GM23338 (cell line): ENCODE measurements at regions not wholly inside any gene's neighbourhood (a gene's known extent, or its start where the extent isn't known, plus 50 kb on each side); places are given as distances from the start of the nearest gene placed in this dataset.

Experiments used
- ATAC-seq: fragments of 200-7000 bp; cut with Tn5 transposase; 3 replicates; pipeline ENCODE4 v1.9.1; 2020
- DNase-seq: peaks from one replicate; pipeline ENCODE4 v3.0.0-alpha.2; 2015; ENCODE audit warnings: low spot score
- H2AFZ ChIP-seq: fragments of 200-600 bp; sonication (generic); 2 replicates; pipeline ENCODE4 v1.8.0; 2016; ENCODE audit warnings: antibody characterized with exemption, mild to moderate bottlenecking, moderate library complexity
- H3F3A ChIP-seq: fragments of 200-600 bp; sonication (generic); replicated peaks from 2 replicates; pipeline ENCODE4 v1.8.0; 2017; ENCODE audit warnings: antibody characterized with exemption, mixed run types, low read depth
- H3K27ac ChIP-seq: fragments of 200-600 bp; sonication (generic); 2 replicates; pipeline ENCODE4 v1.6.1; 2016; ENCODE audit warnings: low read depth
- H3K27me3 ChIP-seq: fragments of 200-600 bp; sonication (generic); 2 replicates; pipeline ENCODE4 v1.8.0; 2016; ENCODE audit warnings: mild to moderate bottlenecking, mixed run types, moderate library complexity; ENCODE audit not compliant: insufficient read depth
- H3K36me3 ChIP-seq: fragments of 200-600 bp; sonication (generic); 2 replicates; pipeline ENCODE4 v1.8.0; 2016; ENCODE audit warnings: mild to moderate bottlenecking; ENCODE audit not compliant: insufficient read depth
- H3K4me1 ChIP-seq: fragments of 200-600 bp; sonication (generic); 2 replicates; pipeline ENCODE4 v1.8.0; 2016; ENCODE audit warnings: mild to moderate bottlenecking, moderate library complexity; ENCODE audit not compliant: insufficient read depth
- H3K4me2 ChIP-seq: fragments of 200-600 bp; sonication (generic); 2 replicates; pipeline ENCODE4 v1.7.1; 2017; ENCODE audit warnings: mixed run types
- H3K4me3 ChIP-seq: fragments of 200-600 bp; sonication (generic); 2 replicates; pipeline ENCODE4 v1.6.1; 2016; ENCODE audit warnings: mixed run types
- H3K79me2 ChIP-seq: fragments of 200-600 bp; sonication (generic); replicated peaks from 2 replicates; pipeline ENCODE4 v1.8.0; 2017; ENCODE audit warnings: mild to moderate bottlenecking; ENCODE audit not compliant: insufficient read depth
- H3K9me2 ChIP-seq: fragments of 200-600 bp; sonication (generic); 2 replicates; pipeline ENCODE4 v1.8.0; 2017; ENCODE audit not compliant: insufficient read depth
- H4K20me1 ChIP-seq: fragments of 200-600 bp; sonication (generic); replicated peaks from 2 replicates; pipeline ENCODE4 v1.8.0; 2017; ENCODE audit warnings: mild to moderate bottlenecking; ENCODE audit not compliant: insufficient read depth
- H3K27ac Mint-ChIP-seq: 2 replicates; pipeline ENCODE4 v1.8.0; 2020; ENCODE audit warnings: inconsistent platforms, mild to moderate bottlenecking, moderate library complexity, mixed read lengths
- H3K27me3 Mint-ChIP-seq: 3 replicates; pipeline ENCODE4 v1.8.0; 2022; ENCODE audit warnings: low read depth, mild to moderate bottlenecking, moderate library complexity, mixed read lengths, inconsistent platforms; ENCODE audit not compliant: insufficient read depth, poor library complexity
- H3K36me3 Mint-ChIP-seq: 3 replicates; pipeline ENCODE4 v1.8.0; 2021; ENCODE audit warnings: low read depth, mild to moderate bottlenecking, inconsistent platforms, moderate library complexity, mixed read lengths
- H3K4me1 Mint-ChIP-seq: 3 replicates; pipeline ENCODE4 v1.8.0; 2020; ENCODE audit warnings: mild to moderate bottlenecking, inconsistent platforms, mixed read lengths
- H3K4me3 Mint-ChIP-seq: 3 replicates; pipeline ENCODE4 v1.8.0; 2021; ENCODE audit warnings: moderate library complexity, mild to moderate bottlenecking, inconsistent platforms, mixed read lengths
- H3K9me3 Mint-ChIP-seq: 3 replicates; pipeline ENCODE4 v1.8.0; 2020; ENCODE audit warnings: moderate library complexity, mild to moderate bottlenecking, inconsistent platforms, mixed read lengths
- CREB1 ChIP-seq: fragments of 250-450 bp; sonication (Bioruptor Pico); IDR thresholded peaks from 2 replicates; pipeline ENCODE4 v1.5.0; 2020; ENCODE audit warnings: low read depth, mild to moderate bottlenecking, moderate library complexity
- CTCF ChIP-seq, 2 experiments: fragments of 200-600 bp in 1 of 2; sonication (generic) in 1 of 2; conservative IDR thresholded peaks; 2 replicates each; pipeline versions ENCODE4 v1.5.1 to v1.6.1; 2016 to 2017; ENCODE audit warnings: antibody characterized with exemption in 2 of 2, low read depth in 2 of 2, mild to moderate bottlenecking in 2 of 2, moderate library complexity in 1 of 2
- NANOG ChIP-seq: IDR thresholded peaks from 2 replicates; pipeline ENCODE4 v1.6.1; 2016; ENCODE audit warnings: antibody characterized with exemption, borderline replicate concordance
- POLR2AphosphoS5 ChIP-seq: IDR thresholded peaks from 2 replicates; pipeline ENCODE4 v1.6.1; 2016; ENCODE audit warnings: antibody characterized with exemption, low read depth
- STAT1 ChIP-seq: IDR thresholded peaks from one replicate; pipeline ENCODE4 v1.6.1; 2016; ENCODE audit warnings: antibody characterized with exemption; ENCODE audit not compliant: unreplicated experiment
- ZNF114 ChIP-seq: fragments of 250-450 bp; sonication (Bioruptor Pico); IDR thresholded peaks from 2 replicates; pipeline ENCODE4 v1.5.0; 2020; ENCODE audit warnings: mild to moderate bottlenecking, moderate library complexity
- ZNF462 ChIP-seq: fragments of 250-450 bp; sonication (Bioruptor Pico); IDR thresholded peaks from 2 replicates; pipeline ENCODE4 v1.5.0; 2020; ENCODE audit warnings: mild to moderate bottlenecking, moderate library complexity

- no peak for TF ChIP-seq ZNF462
- TF ChIP-seq ZNF114 (CRISPR knock-in tag): no peak
- no peak for TF ChIP-seq CTCF (conservative IDR thresholded peaks at IDR 0.05; ENCODE audit: low read depth in 2 of 2)
- no peak for TF ChIP-seq POLR2AphosphoS5
- no peak for TF ChIP-seq NANOG
These were observed 208.6 kb upstream of the PPP2R2D start (continued) for GRCh38 chr10:131692176-131692575.

GRCh38 chr10:131692686-131693334 is 208.0 kb upstream of the PPP2R2D start:
- Histone ChIP-seq H3K4me3 (no peak overlapping the region), H3K36me3 (no peaks in the 10 kb centered on the region), H3K27me3 (no peaks in the 10 kb centered on the region), H3K9me2 (no peaks in the 10 kb centered on the region), H3K4me1 (no peaks in the 10 kb centered on the region), H3F3A (0 out of 2 replicates have a peak, but pooled peaks cover under 1% of the 10 kb centered on the region), H3K4me2 (no peak overlapping the region), H3K27ac (no peak overlapping the region), H4K20me1 (no peaks in the 10 kb centered on the region), H3K79me2 (no peaks in the 10 kb centered on the region), H2AFZ (no peak overlapping the region)
- Mint-ChIP-seq H3K36me3 (no peaks in the 10 kb centered on the region), H3K4me1 (0 out of 3 replicates have a peak, but pooled peaks cover 3% of the 10 kb centered on the region), H3K4me3 (no peak overlapping the region), H3K27ac (no peak overlapping the region), H3K9me3 (no peaks in the 10 kb centered on the region), H3K27me3 (peaks cover 4% of the 10 kb centered on the region)
- ATAC-seq (no peak), DNase-seq (no peak)
- no peak for TF ChIP-seq STAT1
- no peak for TF ChIP-seq ZNF462
- no peak for TF ChIP-seq POLR2AphosphoS5
- TF ChIP-seq CREB1 (CRISPR knock-in tag): no peak
